K562 (cell line): ENCODE measurements at regions not wholly inside any gene's neighbourhood (a gene's known extent, or its start where the extent isn't known, plus 50 kb on each side); places are given as distances from the start of the nearest gene placed in this dataset.

Source experiments
- ARHGAP35 ChIP-seq: fragments of 450-650 bp; IDR thresholded peaks from 2 replicates; pipeline ENCODE4 v1.6.1; 2018; ENCODE audit not compliant: partially characterized antibody
- ATF1 ChIP-seq, 2 experiments: fragments of 450-650 bp in 1 of 2; IDR thresholded peaks; 2 replicates each; pipeline ENCODE4 v1.6.1; 2016; ENCODE audit warnings: missing compliant biosample characterization in 1 of 2, missing genetic modification characterization in 1 of 2
- ATF2 ChIP-seq: sonication (generic); formaldehyde crosslinking; IDR thresholded peaks from 2 replicates; pipeline ENCODE4 v1.8.1; 2022; ENCODE audit warnings: missing genetic modification reagents
- BMI1 ChIP-seq: fragments of 150-350 bp; IDR thresholded peaks from 2 replicates; pipeline ENCODE4 v1.6.1; 2014; ENCODE audit warnings: low read length
- CBX2 ChIP-seq: fragments of 200-600 bp; sonication (generic); IDR thresholded peaks from one replicate; pipeline ENCODE4 v1.6.1; 2012; ENCODE audit warnings: mild to moderate bottlenecking, low read length, inconsistent platforms; ENCODE audit not compliant: insufficient read depth, poor library complexity, severe bottlenecking
- ELF4 ChIP-seq: fragments of 450-650 bp; formaldehyde crosslinking; IDR thresholded peaks from 2 replicates; pipeline ENCODE4 v1.4.0; 2022; ENCODE audit warnings: missing genetic modification characterization
- ETV1 ChIP-seq: fragments of 450-650 bp; conservative IDR thresholded peaks from 2 replicates; pipeline ENCODE4 v1.6.1; 2016; ENCODE audit warnings: missing genetic modification characterization, control low read depth, low read depth, missing compliant biosample characterization
- KDM4B ChIP-seq, 2 experiments: fragments of 450-650 bp in 1 of 2; sonication (generic) in 1 of 2; IDR thresholded peaks; 2 replicates each; pipeline ENCODE4 v1.6.1; 2016 to 2017; ENCODE audit warnings: borderline replicate concordance in 2 of 2, antibody characterized with exemption in 1 of 2, low read depth in 1 of 2, mild to moderate bottlenecking in 1 of 2
- KLF16 ChIP-seq: IDR thresholded peaks from 2 replicates; pipeline ENCODE4 v1.6.1; 2016; ENCODE audit warnings: antibody characterized with exemption
- MEF2A ChIP-seq: IDR thresholded peaks from 2 replicates; pipeline ENCODE4 v1.6.1; 2011; ENCODE audit warnings: low read depth, mild to moderate bottlenecking, low read length, moderate library complexity; ENCODE audit not compliant: control insufficient read depth
- NCOR1 ChIP-seq: fragments of 450-650 bp; IDR thresholded peaks from 2 replicates; pipeline ENCODE4 v1.6.1; 2016; ENCODE audit warnings: mild to moderate bottlenecking, moderate library complexity
- PHB ChIP-seq: fragments of 250-450 bp; sonication (Bioruptor Pico); IDR thresholded peaks from 2 replicates; pipeline ENCODE4 v1.5.0; 2021
- RAD51 ChIP-seq: fragments of 450-650 bp; IDR thresholded peaks from 2 replicates; pipeline ENCODE4 v1.7.1; 2016; ENCODE audit warnings: low read depth, mild to moderate bottlenecking, borderline replicate concordance
- RBM39 ChIP-seq: fragments of 200-400 bp; formaldehyde crosslinking; optimal IDR thresholded peaks from 2 replicates; pipeline ENCODE3; 2018; ENCODE audit warnings: low read depth, low read length
- SMC3 ChIP-seq: conservative IDR thresholded peaks from 2 replicates; pipeline ENCODE4 v1.6.1; 2011; ENCODE audit warnings: low read depth, low read length, improper control_type of control experiment; ENCODE audit not compliant: insufficient read depth
- ZBTB1 ChIP-seq: sonication (generic); formaldehyde crosslinking; IDR thresholded peaks from 2 replicates; pipeline ENCODE4 v1.8.1; 2023; ENCODE audit warnings: missing genetic modification reagents, low read depth, mild to moderate bottlenecking, borderline replicate concordance
- ZNF239 ChIP-seq: fragments of 250-450 bp; sonication (Bioruptor Pico); IDR thresholded peaks from 2 replicates; pipeline ENCODE4 v1.4.0; 2020; ENCODE audit warnings: mild to moderate bottlenecking
- ZNF431 ChIP-seq: sonication (generic); formaldehyde crosslinking; IDR thresholded peaks from 2 replicates; pipeline ENCODE4 v1.8.0; 2022; ENCODE audit warnings: mild to moderate bottlenecking, missing genetic modification reagents
- ZNF507 ChIP-seq: conservative IDR thresholded peaks from 2 replicates; pipeline ENCODE4 v1.6.1; 2017; ENCODE audit warnings: missing genetic modification characterization, missing compliant biosample characterization
- ZNF79 ChIP-seq: fragments of 250-450 bp; sonication (Bioruptor Pico); IDR thresholded peaks from 2 replicates; pipeline ENCODE4 v1.4.0; 2020; ENCODE audit warnings: low read depth, mild to moderate bottlenecking, moderate library complexity
- TF ChIP-seq, protein P1 (sequence below): sonication (generic); formaldehyde crosslinking; IDR thresholded peaks from 2 replicates; pipeline ENCODE4 v1.8.0; 2023; ENCODE audit warnings: mild to moderate bottlenecking, missing genetic modification reagents
- TF ChIP-seq, protein P2 (sequence below): fragments of 450-650 bp; IDR thresholded peaks from 2 replicates; pipeline ENCODE4 v1.6.1; 2016; ENCODE audit warnings: antibody characterized with exemption

DNA sequence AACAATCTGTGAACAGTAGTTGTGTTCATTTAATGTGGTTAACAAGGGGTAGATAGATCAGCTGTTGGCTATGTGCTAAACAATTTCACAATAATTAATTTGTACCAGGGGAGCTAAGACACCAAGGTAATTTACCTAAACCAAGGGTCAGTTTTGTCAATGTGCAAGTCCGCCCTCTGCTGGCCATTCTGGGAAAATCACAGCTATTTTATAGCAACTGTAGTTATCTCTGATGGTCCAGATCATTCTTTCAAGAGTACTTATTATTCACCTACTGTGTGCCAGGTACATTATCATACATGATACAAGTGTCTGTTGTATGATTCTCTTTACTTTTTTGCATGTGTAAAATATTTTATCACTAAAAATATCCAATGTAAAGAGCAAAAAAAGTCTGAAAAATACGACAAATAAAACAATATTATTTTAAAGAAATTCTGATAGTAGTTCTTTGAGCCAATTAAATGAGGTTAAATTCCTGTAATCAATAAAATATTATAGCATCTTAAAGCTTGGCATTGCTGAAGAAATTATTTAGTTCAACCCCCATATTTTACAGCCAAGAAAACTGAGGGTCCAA is 312.3 kb upstream of the FAM78B start (continued):
- TF ChIP-seq, protein P1, sequence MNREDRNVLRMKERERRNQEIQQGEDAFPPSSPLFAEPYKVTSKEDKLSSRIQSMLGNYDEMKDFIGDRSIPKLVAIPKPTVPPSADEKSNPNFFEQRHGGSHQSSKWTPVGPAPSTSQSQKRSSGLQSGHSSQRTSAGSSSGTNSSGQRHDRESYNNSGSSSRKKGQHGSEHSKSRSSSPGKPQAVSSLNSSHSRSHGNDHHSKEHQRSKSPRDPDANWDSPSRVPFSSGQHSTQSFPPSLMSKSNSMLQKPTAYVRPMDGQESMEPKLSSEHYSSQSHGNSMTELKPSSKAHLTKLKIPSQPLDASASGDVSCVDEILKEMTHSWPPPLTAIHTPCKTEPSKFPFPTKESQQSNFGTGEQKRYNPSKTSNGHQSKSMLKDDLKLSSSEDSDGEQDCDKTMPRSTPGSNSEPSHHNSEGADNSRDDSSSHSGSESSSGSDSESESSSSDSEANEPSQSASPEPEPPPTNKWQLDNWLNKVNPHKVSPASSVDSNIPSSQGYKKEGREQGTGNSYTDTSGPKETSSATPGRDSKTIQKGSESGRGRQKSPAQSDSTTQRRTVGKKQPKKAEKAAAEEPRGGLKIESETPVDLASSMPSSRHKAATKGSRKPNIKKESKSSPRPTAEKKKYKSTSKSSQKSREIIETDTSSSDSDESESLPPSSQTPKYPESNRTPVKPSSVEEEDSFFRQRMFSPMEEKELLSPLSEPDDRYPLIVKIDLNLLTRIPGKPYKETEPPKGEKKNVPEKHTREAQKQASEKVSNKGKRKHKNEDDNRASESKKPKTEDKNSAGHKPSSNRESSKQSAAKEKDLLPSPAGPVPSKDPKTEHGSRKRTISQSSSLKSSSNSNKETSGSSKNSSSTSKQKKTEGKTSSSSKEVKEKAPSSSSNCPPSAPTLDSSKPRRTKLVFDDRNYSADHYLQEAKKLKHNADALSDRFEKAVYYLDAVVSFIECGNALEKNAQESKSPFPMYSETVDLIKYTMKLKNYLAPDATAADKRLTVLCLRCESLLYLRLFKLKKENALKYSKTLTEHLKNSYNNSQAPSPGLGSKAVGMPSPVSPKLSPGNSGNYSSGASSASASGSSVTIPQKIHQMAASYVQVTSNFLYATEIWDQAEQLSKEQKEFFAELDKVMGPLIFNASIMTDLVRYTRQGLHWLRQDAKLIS (CRISPR knock-in tag): no peak
- TF ChIP-seq PHB (CRISPR knock-in tag) (no peak), ARHGAP35 (no peak), NCOR1 (0 out of 2 replicates have a peak, but pooled peaks have one; percentile 4), KLF16 (no peak), ZNF507 (tag) (0 out of 2 replicates have a peak, but pooled peaks have one; percentile 19), KDM4B (IDR thresholded peaks at IDR 0.05; ENCODE audit: borderline replicate concordance in 2 of 2, low read depth in 1 of 2) (no peak), ZNF431 (CRISPR knock-in tag) (no peak), CBX2 (no peak), ZNF79 (CRISPR knock-in tag) (no peak), RAD51 (no peak), ZNF239 (CRISPR knock-in tag) (no peak), ZBTB1 (no peak), ATF1 (CRISPR knock-in tag; IDR thresholded peaks at IDR 0.05) (no peak), ATF1 (tag; IDR thresholded peaks at IDR 0.05) (no peak), BMI1 (no peak), ELF4 (CRISPR knock-in tag) (no peak), ETV1 (tag) (no peak), RBM39 (no peak), ATF2 (CRISPR knock-in tag) (no peak), SMC3 (peak; percentile 69), MEF2A (no peak)
- TF ChIP-seq, protein P2, sequence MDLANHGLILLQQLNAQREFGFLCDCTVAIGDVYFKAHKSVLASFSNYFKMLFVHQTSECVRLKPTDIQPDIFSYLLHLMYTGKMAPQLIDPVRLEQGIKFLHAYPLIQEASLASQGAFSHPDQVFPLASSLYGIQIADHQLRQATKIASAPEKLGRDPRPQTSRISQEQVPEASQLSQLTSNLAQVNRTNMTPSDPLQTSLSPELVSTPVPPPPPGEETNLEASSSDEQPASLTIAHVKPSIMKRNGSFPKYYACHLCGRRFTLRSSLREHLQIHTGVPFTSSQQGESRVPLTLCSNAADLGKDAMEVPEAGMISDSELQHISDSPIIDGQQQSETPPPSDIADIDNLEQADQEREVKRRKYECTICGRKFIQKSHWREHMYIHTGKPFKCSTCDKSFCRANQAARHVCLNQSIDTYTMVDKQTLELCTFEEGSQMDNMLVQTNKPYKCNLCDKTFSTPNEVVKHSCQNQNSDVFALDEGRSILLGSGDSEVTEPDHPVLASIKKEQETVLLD: no peak
